Neural progenitor cell (in vitro differentiated cells): ENCODE measurements at regions not wholly inside any gene's neighbourhood (a gene's known extent, or its start where the extent isn't known, plus 50 kb on each side); places are given as distances from the start of the nearest gene placed in this dataset.

Source experiments
- DNase-seq: peaks from one replicate; pipeline ENCODE4 v3.0.0-alpha.2; 2016; ENCODE audit warnings: low spot score
- H2AFZ ChIP-seq: fragments of 200-600 bp; sonication (generic); replicated peaks from 2 replicates; pipeline ENCODE4 v1.6.1; 2016; ENCODE audit warnings: antibody characterized with exemption
- H3F3A ChIP-seq: fragments of 200-600 bp; sonication (generic); 2 replicates; pipeline ENCODE4 v1.6.1; 2016; ENCODE audit warnings: antibody characterized with exemption, low read depth
- H3K27ac ChIP-seq: fragments of 200-600 bp; sonication (generic); 2 replicates; pipeline ENCODE4 v1.5.1; 2016; ENCODE audit warnings: mild to moderate bottlenecking
- H3K27me3 ChIP-seq: fragments of 200-600 bp; sonication (generic); 2 replicates; pipeline ENCODE4 v1.6.1; 2016; ENCODE audit warnings: mild to moderate bottlenecking, moderate library complexity
- H3K36me3 ChIP-seq: fragments of 200-600 bp; sonication (generic); 2 replicates; pipeline ENCODE4 v1.5.1; 2016
- H3K4me1 ChIP-seq: fragments of 200-600 bp; sonication (generic); 2 replicates; pipeline ENCODE4 v1.6.1; 2016; ENCODE audit warnings: mixed run types
- H3K4me2 ChIP-seq: fragments of 200-600 bp; sonication (generic); 2 replicates; pipeline ENCODE4 v1.6.1; 2016
- H3K4me3 ChIP-seq: fragments of 200-600 bp; sonication (generic); 2 replicates; pipeline ENCODE4 v1.5.1; 2016
- H3K79me2 ChIP-seq: fragments of 200-600 bp; sonication (generic); 2 replicates; pipeline ENCODE4 v1.6.1; 2016; ENCODE audit warnings: low read depth
- H3K9ac ChIP-seq: fragments of 200-600 bp; sonication (generic); 2 replicates; pipeline ENCODE4 v1.6.1; 2016
- H3K9me3 ChIP-seq: fragments of 200-600 bp; sonication (generic); 2 replicates; pipeline ENCODE4 v1.5.1; 2016; ENCODE audit warnings: low read depth
- H4K20me1 ChIP-seq: fragments of 200-600 bp; sonication (generic); 2 replicates; pipeline ENCODE4 v1.6.1; 2016; ENCODE audit warnings: low read depth
- H3K27ac Mint-ChIP-seq: 3 replicates; pipeline ENCODE4 v1.8.0; 2021; ENCODE audit warnings: mixed read lengths
- H3K27me3 Mint-ChIP-seq: 2 replicates; pipeline ENCODE4 v1.8.0; 2022; ENCODE audit warnings: low read depth, mild to moderate bottlenecking, inconsistent platforms, moderate library complexity, mixed read lengths; ENCODE audit not compliant: insufficient read depth
- H3K36me3 Mint-ChIP-seq: 3 replicates; pipeline ENCODE4 v1.8.0; 2021; ENCODE audit warnings: mixed read lengths
- H3K4me1 Mint-ChIP-seq: 3 replicates; pipeline ENCODE4 v1.8.0; 2021; ENCODE audit warnings: mixed read lengths
- H3K4me3 Mint-ChIP-seq: 3 replicates; pipeline ENCODE4 v1.8.0; 2021; ENCODE audit warnings: mild to moderate bottlenecking, moderate library complexity, mixed read lengths
- H3K9me3 Mint-ChIP-seq: 3 replicates; pipeline ENCODE4 v1.8.0; 2020; ENCODE audit warnings: mixed read lengths
- EZH2 ChIP-seq: fragments of 200-600 bp; sonication (generic); IDR thresholded peaks from 2 replicates; pipeline ENCODE4 v1.6.1; 2017; ENCODE audit warnings: antibody characterized with exemption, mild to moderate bottlenecking, moderate library complexity
- EZH2phosphoT487 ChIP-seq: fragments of 200-600 bp; sonication (generic); IDR thresholded peaks from 2 replicates; pipeline ENCODE4 v1.6.1; 2017; ENCODE audit warnings: antibody characterized with exemption
- TF ChIP-seq, protein P1 (sequence below): fragments of 200-600 bp; sonication (generic); IDR thresholded peaks from 2 replicates; pipeline ENCODE4 v1.5.1; 2017; ENCODE audit warnings: antibody characterized with exemption, mild to moderate bottlenecking

DNA sequence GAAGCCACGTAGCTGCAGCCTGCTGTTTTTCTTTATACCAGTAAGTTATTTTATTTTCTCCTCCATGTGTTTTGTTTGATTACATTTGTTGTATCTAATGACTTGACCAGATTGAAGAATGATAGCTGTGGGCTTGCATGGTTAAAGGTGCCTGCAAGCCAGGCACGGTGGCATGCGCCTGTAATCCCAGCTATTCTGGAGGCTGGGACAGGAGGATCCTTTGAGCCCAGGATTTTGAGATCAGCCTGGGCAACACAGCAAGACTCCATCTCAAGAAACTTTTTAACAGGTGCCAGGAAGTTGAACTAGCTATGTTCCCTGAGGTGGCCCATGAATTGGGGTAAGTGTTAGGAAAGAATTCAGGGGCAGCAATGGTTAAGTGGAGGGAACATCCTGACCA, 179.4 kb downstream of the IRS1 start:
- TF ChIP-seq EZH2 (no peak), EZH2phosphoT487 (no peak)
- TF ChIP-seq, protein P1, sequence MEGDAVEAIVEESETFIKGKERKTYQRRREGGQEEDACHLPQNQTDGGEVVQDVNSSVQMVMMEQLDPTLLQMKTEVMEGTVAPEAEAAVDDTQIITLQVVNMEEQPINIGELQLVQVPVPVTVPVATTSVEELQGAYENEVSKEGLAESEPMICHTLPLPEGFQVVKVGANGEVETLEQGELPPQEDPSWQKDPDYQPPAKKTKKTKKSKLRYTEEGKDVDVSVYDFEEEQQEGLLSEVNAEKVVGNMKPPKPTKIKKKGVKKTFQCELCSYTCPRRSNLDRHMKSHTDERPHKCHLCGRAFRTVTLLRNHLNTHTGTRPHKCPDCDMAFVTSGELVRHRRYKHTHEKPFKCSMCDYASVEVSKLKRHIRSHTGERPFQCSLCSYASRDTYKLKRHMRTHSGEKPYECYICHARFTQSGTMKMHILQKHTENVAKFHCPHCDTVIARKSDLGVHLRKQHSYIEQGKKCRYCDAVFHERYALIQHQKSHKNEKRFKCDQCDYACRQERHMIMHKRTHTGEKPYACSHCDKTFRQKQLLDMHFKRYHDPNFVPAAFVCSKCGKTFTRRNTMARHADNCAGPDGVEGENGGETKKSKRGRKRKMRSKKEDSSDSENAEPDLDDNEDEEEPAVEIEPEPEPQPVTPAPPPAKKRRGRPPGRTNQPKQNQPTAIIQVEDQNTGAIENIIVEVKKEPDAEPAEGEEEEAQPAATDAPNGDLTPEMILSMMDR: no peak
- Histone ChIP-seq H3K27me3 (no peaks in the 10 kb centered on the region), H3K9me3 (no peaks in the 10 kb centered on the region), H4K20me1 (no peaks in the 10 kb centered on the region), H3F3A (no peaks in the 10 kb centered on the region), H3K4me1 (peaks cover 5% of the 10 kb centered on the region), H3K4me2 (no peak overlapping the region), H3K9ac (no peak overlapping the region), H3K79me2 (no peaks in the 10 kb centered on the region), H3K4me3 (no peak overlapping the region), H3K36me3 (no peaks in the 10 kb centered on the region), H2AFZ (no peak overlapping the region), H3K27ac (no peak overlapping the region)
- DNase-seq: no peak
- no peaks in the 10 kb centered on the region for H3K36me3 Mint-ChIP-seq
- H3K4me1 Mint-ChIP-seq: peaks cover 3% of the 10 kb centered on the region
- H3K27me3 Mint-ChIP-seq: no peaks in the 10 kb centered on the region
- H3K27ac Mint-ChIP-seq: no peak overlapping the region
- H3K4me3 Mint-ChIP-seq: no peak overlapping the region
- H3K9me3 Mint-ChIP-seq: no peaks in the 10 kb centered on the region

DNA sequence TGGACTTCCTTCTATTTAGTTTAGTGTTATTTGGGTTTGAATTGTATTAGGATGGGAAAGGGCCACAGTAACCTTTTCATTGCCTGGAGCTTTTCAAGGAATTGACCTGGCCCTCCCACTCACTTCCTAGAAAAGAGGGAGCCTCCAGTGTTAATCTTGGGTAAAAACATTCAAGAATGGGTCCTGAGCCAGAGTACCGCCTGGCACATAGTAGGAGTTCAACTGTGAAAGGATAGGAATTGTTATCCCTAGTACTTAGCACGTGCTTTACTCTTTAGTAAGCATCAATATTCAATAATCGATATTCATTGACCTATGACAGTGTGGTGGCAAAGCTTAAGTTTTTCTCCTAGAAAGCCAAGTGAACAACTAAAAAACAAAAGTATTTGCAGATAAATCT, 179.9 kb downstream of the IRS1 start:
- no peak overlapping the region for H3K27ac Mint-ChIP-seq
- Histone ChIP-seq H3K4me3 (no peak overlapping the region), H3K79me2 (no peaks in the 10 kb centered on the region), H3K27me3 (no peaks in the 10 kb centered on the region), H3K4me2 (no peak overlapping the region), H3K4me1 (peaks cover 5% of the 10 kb centered on the region), H2AFZ (no peak overlapping the region), H3F3A (no peaks in the 10 kb centered on the region), H3K9me3 (no peaks in the 10 kb centered on the region), H3K36me3 (no peaks in the 10 kb centered on the region), H4K20me1 (no peaks in the 10 kb centered on the region), H3K9ac (no peak overlapping the region), H3K27ac (no peak overlapping the region)
- DNase-seq: no peak
- no peak overlapping the region for H3K4me3 Mint-ChIP-seq
- H3K4me1 Mint-ChIP-seq: peaks cover 3% of the 10 kb centered on the region
- no peaks in the 10 kb centered on the region for H3K36me3 Mint-ChIP-seq
- no peak for TF ChIP-seq EZH2phosphoT487
- TF ChIP-seq, protein P1: no peak
- no peak for TF ChIP-seq EZH2
- H3K27me3 Mint-ChIP-seq: no peaks in the 10 kb centered on the region
- no peaks in the 10 kb centered on the region for H3K9me3 Mint-ChIP-seq

DNA sequence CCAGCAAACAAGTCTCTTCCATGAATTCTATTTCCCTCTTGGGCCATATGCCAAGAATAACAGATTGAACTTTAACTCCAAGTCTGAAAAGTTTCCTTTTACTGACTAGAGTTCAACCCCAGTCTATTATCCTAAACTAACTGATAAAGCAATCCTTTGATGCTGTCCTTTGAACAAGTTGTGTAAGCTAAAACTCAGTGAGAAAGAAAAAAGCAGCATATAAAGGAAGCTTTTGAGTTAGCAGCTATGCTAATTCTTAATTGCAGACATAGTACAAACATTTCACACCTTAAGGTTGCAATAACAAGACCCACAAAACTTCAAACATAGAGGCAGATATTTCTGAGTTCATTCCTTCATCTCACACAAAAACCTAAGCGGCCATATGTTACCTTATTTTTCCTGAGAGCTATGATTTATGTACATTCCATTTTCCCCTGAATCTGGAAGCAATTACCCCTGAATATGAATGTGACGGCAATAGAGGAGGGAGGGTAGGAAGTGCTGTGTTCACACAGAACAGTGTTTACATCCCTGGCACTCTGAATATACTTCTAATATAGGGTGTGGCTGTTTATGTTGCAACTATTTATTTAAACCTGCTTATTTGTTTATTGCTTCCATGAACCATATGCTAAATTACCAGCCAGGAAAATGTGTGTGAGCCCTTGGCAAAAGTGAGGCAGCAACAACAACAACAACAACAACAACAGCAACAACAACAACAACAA, 180.6 kb downstream of the IRS1 start:
- no peak overlapping the region for H3K4me2 ChIP-seq
- Mint-ChIP-seq H3K27ac (no peak overlapping the region), H3K9me3 (no peaks in the 10 kb centered on the region), H3K4me3 (no peak overlapping the region), H3K4me1 (peaks cover 3% of the 10 kb centered on the region), H3K27me3 (no peaks in the 10 kb centered on the region), H3K36me3 (no peaks in the 10 kb centered on the region)
- no peaks in the 10 kb centered on the region for H3K36me3 ChIP-seq
- H3K4me3 ChIP-seq: no peak overlapping the region
- H3K9ac ChIP-seq: no peak overlapping the region
- DNase-seq: no peak
- no peaks in the 10 kb centered on the region for H4K20me1 ChIP-seq
- H3K9me3 ChIP-seq: no peaks in the 10 kb centered on the region
- no peaks in the 10 kb centered on the region for H3F3A ChIP-seq
- H3K27me3 ChIP-seq: no peaks in the 10 kb centered on the region
- TF ChIP-seq, protein P1: no peak
- TF ChIP-seq EZH2: no peak
- no peak for TF ChIP-seq EZH2phosphoT487
- H3K4me1 ChIP-seq: peaks cover 5% of the 10 kb centered on the region
- H3K79me2 ChIP-seq: no peaks in the 10 kb centered on the region
- H2AFZ ChIP-seq: no peak overlapping the region
- no peak overlapping the region for H3K27ac ChIP-seq
